H9 (cell line): ENCODE measurements at regions not wholly inside any gene's neighbourhood (a gene's known extent, or its start where the extent isn't known, plus 50 kb on each side); places are given as distances from the start of the nearest gene placed in this dataset.

Experiments
- DNase-seq: peaks from one replicate; pipeline ENCODE4 v3.0.0-alpha.2; 2017
- H2AFZ ChIP-seq: one replicate; pipeline ENCODE4 v1.6.1; 2013; ENCODE audit warnings: mild to moderate bottlenecking, low read length, control low read depth, moderate library complexity
- H2AK5ac ChIP-seq: 2 replicates; pipeline ENCODE4 v1.6.1; 2013; ENCODE audit warnings: low read length, control low read depth, mixed read lengths; ENCODE audit not compliant: insufficient read length
- H2BK120ac ChIP-seq: one replicate; pipeline ENCODE4 v1.6.1; 2013; ENCODE audit warnings: low read depth, mild to moderate bottlenecking, low read length, control low read depth, inconsistent platforms; ENCODE audit not compliant: poor library complexity, severe bottlenecking
- H2BK12ac ChIP-seq: 2 replicates; pipeline ENCODE4 v1.6.1; 2013; ENCODE audit warnings: low read length, control low read depth, mixed read lengths, low read depth; ENCODE audit not compliant: insufficient read length
- H2BK15ac ChIP-seq: 2 replicates; pipeline ENCODE4 v1.6.1; 2013; ENCODE audit warnings: low read depth, low read length, control low read depth
- H2BK20ac ChIP-seq: one replicate; pipeline ENCODE4 v1.6.1; 2013; ENCODE audit warnings: low read depth, mild to moderate bottlenecking, low read length, control low read depth, inconsistent platforms; ENCODE audit not compliant: poor library complexity, severe bottlenecking
- H2BK5ac ChIP-seq: 2 replicates; pipeline ENCODE4 v1.6.1; 2013; ENCODE audit warnings: low read length, control low read depth, mixed read lengths; ENCODE audit not compliant: insufficient read length
- H3K14ac ChIP-seq: 2 replicates; pipeline ENCODE4 v1.6.1; 2013; ENCODE audit warnings: low read length, control low read depth; ENCODE audit not compliant: insufficient read depth
- H3K18ac ChIP-seq: 2 replicates; pipeline ENCODE4 v1.6.1; 2013; ENCODE audit warnings: low read depth, mild to moderate bottlenecking, mixed read lengths, low read length, control low read depth; ENCODE audit not compliant: insufficient read length
- H3K23ac ChIP-seq: 2 replicates; pipeline ENCODE4 v1.6.1; 2013; ENCODE audit warnings: low read length, control low read depth, mixed read lengths, low read depth; ENCODE audit not compliant: insufficient read length
- H3K23me2 ChIP-seq: 2 replicates; pipeline ENCODE4 v1.6.1; 2013; ENCODE audit warnings: low read depth, mild to moderate bottlenecking, mixed read lengths, low read length, control low read depth; ENCODE audit not compliant: insufficient read length, poor library complexity, severe bottlenecking
- H3K27ac ChIP-seq: 2 replicates; pipeline ENCODE4 v1.5.1; 2013; ENCODE audit warnings: low read length, control low read depth, mixed read lengths, low read depth; ENCODE audit not compliant: insufficient read length
- H3K27me3 ChIP-seq: 2 replicates; pipeline ENCODE4 v1.6.1; 2013; ENCODE audit warnings: low read length, control low read depth, inconsistent platforms; ENCODE audit not compliant: insufficient read depth
- H3K4ac ChIP-seq: 2 replicates; pipeline ENCODE4 v1.6.1; 2013; ENCODE audit warnings: low read depth, mild to moderate bottlenecking, control low read depth, inconsistent platforms, low read length, moderate library complexity
- H3K4me1 ChIP-seq: 2 replicates; pipeline ENCODE4 v1.6.1; 2013; ENCODE audit warnings: low read length, control low read depth, inconsistent platforms; ENCODE audit not compliant: insufficient read depth
- H3K4me2 ChIP-seq: 2 replicates; pipeline ENCODE4 v1.6.1; 2013; ENCODE audit warnings: low read length, control low read depth, mixed read lengths; ENCODE audit not compliant: insufficient read length, insufficient read depth
- H3K56ac ChIP-seq: 2 replicates; pipeline ENCODE4 v1.6.1; 2013; ENCODE audit warnings: low read depth, mild to moderate bottlenecking, mixed read lengths, low read length, control low read depth; ENCODE audit not compliant: insufficient read length
- H3K79me1 ChIP-seq: 2 replicates; pipeline ENCODE4 v1.6.1; 2013; ENCODE audit warnings: low read depth, mild to moderate bottlenecking, moderate library complexity, low read length, control low read depth, inconsistent platforms; ENCODE audit not compliant: insufficient read depth, poor library complexity, severe bottlenecking
- H3K79me2 ChIP-seq: 2 replicates; pipeline ENCODE4 v1.6.1; 2013; ENCODE audit warnings: low read length, control low read depth, inconsistent platforms; ENCODE audit not compliant: insufficient read depth
- H3K9ac ChIP-seq: 2 replicates; pipeline ENCODE4 v1.6.1; 2013; ENCODE audit warnings: low read length, control low read depth, mixed read lengths; ENCODE audit not compliant: insufficient read length; ENCODE audit errors: extremely low read depth
- H3K9me3 ChIP-seq: one replicate; pipeline ENCODE4 v1.6.1; 2013; ENCODE audit warnings: low read depth, low read length, inconsistent platforms; ENCODE audit not compliant: control insufficient read depth
- H3T11ph ChIP-seq: one replicate; pipeline ENCODE4 v1.6.1; 2013; ENCODE audit warnings: mild to moderate bottlenecking, low read length, control low read depth, inconsistent platforms
- H4K20me1 ChIP-seq: one replicate; pipeline ENCODE4 v1.6.1; 2013; ENCODE audit not compliant: control insufficient read depth, insufficient read length, insufficient read depth
- H4K5ac ChIP-seq: 2 replicates; pipeline ENCODE4 v1.6.1; 2013; ENCODE audit warnings: low read depth, mild to moderate bottlenecking, mixed read lengths, low read length, control low read depth; ENCODE audit not compliant: insufficient read length
- H4K8ac ChIP-seq: replicated peaks from 2 replicates; pipeline ENCODE4 v1.6.1; 2013; ENCODE audit warnings: low read length, control low read depth, mixed read lengths, low read depth; ENCODE audit not compliant: insufficient read length
- H4K91ac ChIP-seq: 2 replicates; pipeline ENCODE4 v1.6.1; 2013; ENCODE audit warnings: low read depth, mild to moderate bottlenecking, moderate library complexity, mixed read lengths, low read length, control low read depth; ENCODE audit not compliant: insufficient read length
- H3K27ac Mint-ChIP-seq, 3 experiments: 2 replicates in 2 of 3; 3 replicates in 1 of 3; pipeline ENCODE4 v1.8.0; 2020 to 2021; ENCODE audit warnings: mixed read lengths in 3 of 3, mild to moderate bottlenecking in 1 of 3, moderate library complexity in 1 of 3
- H3K27me3 Mint-ChIP-seq: 2 replicates; pipeline ENCODE4 v1.8.0; 2021; ENCODE audit warnings: low read depth, mild to moderate bottlenecking, moderate library complexity, mixed read lengths
- H3K36me3 Mint-ChIP-seq, 3 experiments: 2 replicates in 2 of 3; 3 replicates in 1 of 3; pipeline ENCODE4 v1.8.0; 2020 to 2021; ENCODE audit warnings: low read depth in 3 of 3, mixed read lengths in 3 of 3; ENCODE audit not compliant: insufficient read depth in 1 of 3
- H3K4me1 Mint-ChIP-seq, 2 experiments: 2 replicates each; pipeline ENCODE4 v1.8.0; 2020; ENCODE audit warnings: mixed read lengths in 2 of 2
- H3K4me3 Mint-ChIP-seq, 2 experiments: 2 replicates in 1 of 2; 3 replicates in 1 of 2; pipeline ENCODE4 v1.8.0; 2020 to 2021; ENCODE audit warnings: mild to moderate bottlenecking in 2 of 2, mixed read lengths in 2 of 2, moderate library complexity in 1 of 2
- H3K9me3 Mint-ChIP-seq, 2 experiments: 2 replicates in 1 of 2; 3 replicates in 1 of 2; pipeline ENCODE4 v1.8.0; 2020; ENCODE audit warnings: mild to moderate bottlenecking in 2 of 2, mixed read lengths in 2 of 2, moderate library complexity in 1 of 2
- CTCF ChIP-seq: fragments of 200-600 bp; sonication (generic); conservative IDR thresholded peaks from 3 replicates; pipeline ENCODE4 v1.8.0; 2021; ENCODE audit warnings: antibody characterized with exemption, mild to moderate bottlenecking
- WGBS: extraction: QIAGEN DNeasy Blood & Tissue Kit; methylation state at CpG from one replicate; pipeline ENCODE4 v1.1.7; 2013; ENCODE audit warnings: missing lambda C conversion rate, low lambda C conversion rate, mixed read lengths; ENCODE audit not compliant: insufficient read length; ENCODE audit errors: extremely low coverage; 5-methylcytosine and 5-hydroxymethylcytosine counted together

- Histone ChIP-seq H2BK15ac (no peak overlapping the region), H3K4me1 (peaks cover 1% of the 10 kb centered on the region; the same call in 1 of the 2 replicates), H3K9ac (no peak overlapping the region), H2BK5ac (no peak overlapping the region), H3K27ac (no peak overlapping the region), H2BK12ac (no peak overlapping the region), H4K91ac (no peak overlapping the region), H4K5ac (no peak overlapping the region), H3K23ac (no peak overlapping the region), H2AFZ (no peak overlapping the region), H3K56ac (no peak overlapping the region), H3K9me3 (no peaks in the 10 kb centered on the region), H3K18ac (no peak overlapping the region), H3K4ac (no peak overlapping the region), H3K27me3 (no peaks in the 10 kb centered on the region), H3K79me1 (no peaks in the 10 kb centered on the region), H3K4me2 (no peak overlapping the region), H2BK120ac (no peak overlapping the region), H3T11ph (no peak overlapping the region), H3K23me2 (no peaks in the 10 kb centered on the region), H2BK20ac (no peak overlapping the region), H3K79me2 (no peaks in the 10 kb centered on the region), H4K8ac (no peak overlapping the region), H4K20me1 (no peaks in the 10 kb centered on the region), H3K14ac (no peak overlapping the region), H2AK5ac (no peak overlapping the region)
- Mint-ChIP-seq H3K9me3 (no peaks in the 10 kb centered on the region), H3K4me1 (peaks cover 19 to 26% of the 10 kb centered on the region in 2 experiments), H3K36me3 (no peaks in the 10 kb centered on the region), H3K27ac (no peak overlapping the region; a peak in 1 of 7 replicates), H3K27me3 (peaks cover 7% of the 10 kb centered on the region), H3K4me3 (no peak overlapping the region)
- WGBS, result no CpG with 5 or more reads among the region's 25 CpGs
- DNase-seq, result no peak
- no peak for TF ChIP-seq CTCF
Measured at GRCh38 chr2:42905341-42906110, 113.1 kb upstream of the HAAO start.
